ENCODE measurements at regions not wholly inside any gene's neighbourhood (a gene's known extent, or its start where the extent isn't known, plus 50 kb on each side); places are given as distances from the start of the nearest gene placed in this dataset.

DNA sequence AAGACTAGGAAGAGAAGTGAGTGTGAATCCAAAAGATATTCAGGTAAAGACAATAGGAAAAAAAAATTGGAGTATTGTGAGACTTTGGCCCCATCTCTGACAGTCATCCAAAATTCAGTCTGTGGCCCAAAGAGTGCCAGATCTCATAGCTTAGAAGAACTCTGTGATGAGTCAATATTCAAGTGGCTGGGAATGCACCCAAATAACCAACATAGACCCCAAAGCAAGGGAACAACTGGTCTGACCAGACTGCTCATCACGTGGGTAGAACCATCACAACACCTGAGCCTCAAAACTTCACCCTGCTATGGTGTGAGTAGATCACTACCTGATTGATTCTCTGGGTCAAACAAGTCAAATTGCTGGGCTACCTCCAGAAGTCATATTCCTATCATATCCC, 51.1 kb upstream of the TRDN start:
- TF ChIP-seq, protein P1, sequence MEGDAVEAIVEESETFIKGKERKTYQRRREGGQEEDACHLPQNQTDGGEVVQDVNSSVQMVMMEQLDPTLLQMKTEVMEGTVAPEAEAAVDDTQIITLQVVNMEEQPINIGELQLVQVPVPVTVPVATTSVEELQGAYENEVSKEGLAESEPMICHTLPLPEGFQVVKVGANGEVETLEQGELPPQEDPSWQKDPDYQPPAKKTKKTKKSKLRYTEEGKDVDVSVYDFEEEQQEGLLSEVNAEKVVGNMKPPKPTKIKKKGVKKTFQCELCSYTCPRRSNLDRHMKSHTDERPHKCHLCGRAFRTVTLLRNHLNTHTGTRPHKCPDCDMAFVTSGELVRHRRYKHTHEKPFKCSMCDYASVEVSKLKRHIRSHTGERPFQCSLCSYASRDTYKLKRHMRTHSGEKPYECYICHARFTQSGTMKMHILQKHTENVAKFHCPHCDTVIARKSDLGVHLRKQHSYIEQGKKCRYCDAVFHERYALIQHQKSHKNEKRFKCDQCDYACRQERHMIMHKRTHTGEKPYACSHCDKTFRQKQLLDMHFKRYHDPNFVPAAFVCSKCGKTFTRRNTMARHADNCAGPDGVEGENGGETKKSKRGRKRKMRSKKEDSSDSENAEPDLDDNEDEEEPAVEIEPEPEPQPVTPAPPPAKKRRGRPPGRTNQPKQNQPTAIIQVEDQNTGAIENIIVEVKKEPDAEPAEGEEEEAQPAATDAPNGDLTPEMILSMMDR (conservative IDR thresholded peaks at IDR 0.05), result no peak
- TF ChIP-seq ZFX (IDR thresholded peaks at IDR 0.05), result no peak
